ENCODE measurements at regions not wholly inside any gene's neighbourhood (a gene's known extent, or its start where the extent isn't known, plus 50 kb on each side); places are given as distances from the start of the nearest gene placed in this dataset.

GRCh38 chr9:115900698-115901097 lies 252.9 kb upstream of the PAPPA start:
- Mint-ChIP-seq H3K27ac (ENCODE audit: unreplicated experiment) (no peak overlapping the region), H3K4me3 (ENCODE audit: unreplicated experiment) (no peak overlapping the region)
- no peak for TF ChIP-seq CTCF (IDR thresholded peaks at IDR 0.05; ENCODE audit: partially characterized antibody, unreplicated experiment)

GRCh38 chr9:115910959-115911358 lies 242.6 kb upstream of the PAPPA start:
- no peak for DNase-seq
- no peak overlapping the region for H3K27ac Mint-ChIP-seq (ENCODE audit: unreplicated experiment)
- TF ChIP-seq CTCF (IDR thresholded peaks at IDR 0.05; ENCODE audit: partially characterized antibody, unreplicated experiment) = no peak
- no peaks in the 10 kb centered on the region for H3K4me1 Mint-ChIP-seq (ENCODE audit: low read depth, unreplicated experiment)
- no peaks in the 10 kb centered on the region for H3K27me3 Mint-ChIP-seq (ENCODE audit: unreplicated experiment)
- H3K36me3 Mint-ChIP-seq (ENCODE audit: unreplicated experiment) = no peaks in the 10 kb centered on the region
- no peaks in the 10 kb centered on the region for H3K9me3 Mint-ChIP-seq (ENCODE audit: unreplicated experiment)
- H3K4me3 Mint-ChIP-seq (ENCODE audit: unreplicated experiment) = no peak overlapping the region

More at GRCh38 chr9:115900698-115901097, 252.9 kb upstream of the PAPPA start:
- Mint-ChIP-seq H3K27me3 (ENCODE audit: unreplicated experiment) (no peaks in the 10 kb centered on the region), H3K36me3 (ENCODE audit: unreplicated experiment) (no peaks in the 10 kb centered on the region), H3K9me3 (ENCODE audit: unreplicated experiment) (no peaks in the 10 kb centered on the region), H3K4me1 (ENCODE audit: low read depth, unreplicated experiment) (no peaks in the 10 kb centered on the region)
- DNase-seq = no peak

GRCh38 chr9:115912086-115912485 lies 241.5 kb upstream of the PAPPA start:
- Mint-ChIP-seq H3K27ac (ENCODE audit: unreplicated experiment) (no peak overlapping the region), H3K4me1 (ENCODE audit: low read depth, unreplicated experiment) (no peaks in the 10 kb centered on the region), H3K36me3 (ENCODE audit: unreplicated experiment) (no peaks in the 10 kb centered on the region), H3K4me3 (ENCODE audit: unreplicated experiment) (no peak overlapping the region), H3K27me3 (ENCODE audit: unreplicated experiment) (no peaks in the 10 kb centered on the region), H3K9me3 (ENCODE audit: unreplicated experiment) (peaks cover 1% of the 10 kb centered on the region)
- no peak for TF ChIP-seq CTCF (IDR thresholded peaks at IDR 0.05; ENCODE audit: partially characterized antibody, unreplicated experiment)
- DNase-seq = no peak

DNA sequence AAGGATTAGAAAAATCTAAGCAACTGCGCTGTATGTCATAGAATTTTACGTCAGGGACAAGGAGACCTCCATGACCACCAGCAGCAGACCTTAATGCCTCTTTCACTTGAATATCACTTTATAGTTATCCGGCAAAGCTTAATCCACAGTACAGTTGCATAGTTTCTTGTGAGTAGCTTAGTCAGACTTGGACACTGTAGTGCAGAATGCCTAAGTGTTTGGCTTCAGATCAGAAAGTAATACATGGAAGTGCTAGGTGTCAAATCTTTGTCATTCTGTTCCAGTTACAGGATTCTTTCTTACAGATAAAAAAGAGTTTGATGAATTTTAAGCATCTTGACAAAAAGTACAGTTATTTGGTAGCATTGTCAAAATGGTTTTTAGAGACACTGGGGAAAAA lies 239.9 kb upstream of the PAPPA start:
- Mint-ChIP-seq H3K9me3 (ENCODE audit: unreplicated experiment) (peaks cover 1% of the 10 kb centered on the region), H3K4me3 (ENCODE audit: unreplicated experiment) (no peak overlapping the region), H3K36me3 (ENCODE audit: unreplicated experiment) (no peaks in the 10 kb centered on the region), H3K27me3 (ENCODE audit: unreplicated experiment) (no peaks in the 10 kb centered on the region), H3K4me1 (ENCODE audit: low read depth, unreplicated experiment) (no peaks in the 10 kb centered on the region), H3K27ac (ENCODE audit: unreplicated experiment) (no peak overlapping the region)
- TF ChIP-seq CTCF (IDR thresholded peaks at IDR 0.05; ENCODE audit: partially characterized antibody, unreplicated experiment) = no peak
- no peak for DNase-seq

DNA sequence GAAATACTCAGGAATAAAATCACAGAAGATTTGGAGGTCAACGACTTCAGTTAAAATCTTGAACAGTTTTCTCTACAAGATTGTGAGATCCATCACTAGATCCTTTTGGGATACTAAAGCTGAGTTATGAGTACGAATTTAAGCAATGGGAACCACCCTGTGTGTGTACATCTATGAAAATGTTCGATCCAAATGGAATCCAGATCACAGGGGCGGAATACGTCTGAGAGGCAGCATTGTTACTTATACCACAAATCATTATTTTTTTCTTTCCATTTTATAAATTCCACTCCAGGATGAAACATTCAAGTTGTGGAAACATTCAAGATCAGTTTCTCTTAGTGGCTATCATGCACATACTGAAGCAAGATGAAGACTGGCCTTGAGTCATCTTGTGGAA lies 239.3 kb upstream of the PAPPA start:
- no peak for DNase-seq
- H3K9me3 Mint-ChIP-seq (ENCODE audit: unreplicated experiment) = peaks cover 1% of the 10 kb centered on the region
- H3K27ac Mint-ChIP-seq (ENCODE audit: unreplicated experiment) = no peak overlapping the region
- no peaks in the 10 kb centered on the region for H3K36me3 Mint-ChIP-seq (ENCODE audit: unreplicated experiment)
- no peak overlapping the region for H3K4me3 Mint-ChIP-seq (ENCODE audit: unreplicated experiment)
- H3K4me1 Mint-ChIP-seq (ENCODE audit: low read depth, unreplicated experiment) = no peaks in the 10 kb centered on the region
- TF ChIP-seq CTCF (IDR thresholded peaks at IDR 0.05; ENCODE audit: partially characterized antibody, unreplicated experiment) = no peak
- H3K27me3 Mint-ChIP-seq (ENCODE audit: unreplicated experiment) = no peaks in the 10 kb centered on the region

All from glutamatergic neuron (in vitro differentiated cells).